ENCODE measurements at regions not wholly inside any gene's neighbourhood (a gene's known extent, or its start where the extent isn't known, plus 50 kb on each side); places are given as distances from the start of the nearest gene placed in this dataset.

GRCh38 chr7:111666260-111666659 is 104.0 kb upstream of the IMMP2L start:
- TF ChIP-seq, protein P1, sequence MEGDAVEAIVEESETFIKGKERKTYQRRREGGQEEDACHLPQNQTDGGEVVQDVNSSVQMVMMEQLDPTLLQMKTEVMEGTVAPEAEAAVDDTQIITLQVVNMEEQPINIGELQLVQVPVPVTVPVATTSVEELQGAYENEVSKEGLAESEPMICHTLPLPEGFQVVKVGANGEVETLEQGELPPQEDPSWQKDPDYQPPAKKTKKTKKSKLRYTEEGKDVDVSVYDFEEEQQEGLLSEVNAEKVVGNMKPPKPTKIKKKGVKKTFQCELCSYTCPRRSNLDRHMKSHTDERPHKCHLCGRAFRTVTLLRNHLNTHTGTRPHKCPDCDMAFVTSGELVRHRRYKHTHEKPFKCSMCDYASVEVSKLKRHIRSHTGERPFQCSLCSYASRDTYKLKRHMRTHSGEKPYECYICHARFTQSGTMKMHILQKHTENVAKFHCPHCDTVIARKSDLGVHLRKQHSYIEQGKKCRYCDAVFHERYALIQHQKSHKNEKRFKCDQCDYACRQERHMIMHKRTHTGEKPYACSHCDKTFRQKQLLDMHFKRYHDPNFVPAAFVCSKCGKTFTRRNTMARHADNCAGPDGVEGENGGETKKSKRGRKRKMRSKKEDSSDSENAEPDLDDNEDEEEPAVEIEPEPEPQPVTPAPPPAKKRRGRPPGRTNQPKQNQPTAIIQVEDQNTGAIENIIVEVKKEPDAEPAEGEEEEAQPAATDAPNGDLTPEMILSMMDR (IDR thresholded peaks at IDR 0.05): no peak
- no peak for TF ChIP-seq POLR2A (IDR thresholded peaks at IDR 0.05)

Measured in right lobe of liver (tissue), 4 donors.